ENCODE measurements at regions not wholly inside any gene's neighbourhood (a gene's known extent, or its start where the extent isn't known, plus 50 kb on each side); places are given as distances from the start of the nearest gene placed in this dataset.
A peak's percentile ranks its signal among the peaks of the same experiment; 100 is the strongest.

- Histone ChIP-seq H3K9ac (ENCODE audit: low read length) (no peak overlapping the region), H2AFZ (ENCODE audit: low read depth, low read length) (no peak overlapping the region), H3K4me3 (ENCODE audit: low read length) (no peak overlapping the region), H3K4me2 (ENCODE audit: low read length) (no peak overlapping the region), H4K20me1 (ENCODE audit: insufficient read depth) (no peaks in the 10 kb centered on the region), H3K9me3 (ENCODE audit: low read length) (no peaks in the 10 kb centered on the region), H3K27ac (ENCODE audit: low read length) (no peak overlapping the region), H3K36me3 (ENCODE audit: insufficient read depth, low read length) (no peaks in the 10 kb centered on the region), H3K79me2 (replicated peaks; ENCODE audit: insufficient read depth, low read length) (no peaks in the 10 kb centered on the region), H3K27me3 (ENCODE audit: insufficient read depth, low read depth, low read length) (no peaks in the 10 kb centered on the region), H3K9me2 (ENCODE audit: insufficient read depth, low read length) (no peaks in the 10 kb centered on the region), H3F3A (ENCODE audit: insufficient read depth, low read length, poor library complexity, severe bottlenecking) (no peaks in the 10 kb centered on the region)
- TF ChIP-seq RAD21 (conservative IDR thresholded peaks at IDR 0.05) (no peak), POLR2AphosphoS5 (IDR thresholded peaks at IDR 0.05) (no peak), TAF1 (IDR thresholded peaks at IDR 0.05; ENCODE audit: low read depth) (no peak), EP300 (conservative IDR thresholded peaks at IDR 0.05; ENCODE audit: poor library complexity, severe bottlenecking) (no peak), EZH2 (IDR thresholded peaks at IDR 0.05; ENCODE audit: borderline replicate concordance, insufficient read depth, low read length, poor library complexity, severe bottlenecking) (no peak), MXI1 (conservative IDR thresholded peaks at IDR 0.05; ENCODE audit: poor library complexity, severe bottlenecking) (no peak), SMC3 (conservative IDR thresholded peaks at IDR 0.05; ENCODE audit: poor library complexity) (no peak), REST (IDR thresholded peaks at IDR 0.05; ENCODE audit: borderline replicate concordance) (no peak), CTCF (IDR thresholded peaks at IDR 0.05; ENCODE audit: poor library complexity, severe bottlenecking) (no peak)
These were observed 841.1 kb upstream of the PRR20A start for GRCh38 chr13:56299650-56300049.

- Histone ChIP-seq H3K4me3 (ENCODE audit: low read length) (peak overlapping the region; percentile 37), H3K9me3 (ENCODE audit: low read length) (no peaks in the 10 kb centered on the region), H3K36me3 (ENCODE audit: insufficient read depth, low read length) (no peaks in the 10 kb centered on the region), H3F3A (ENCODE audit: insufficient read depth, low read length, poor library complexity, severe bottlenecking) (no peaks in the 10 kb centered on the region), H4K20me1 (ENCODE audit: insufficient read depth) (no peaks in the 10 kb centered on the region), H2AFZ (ENCODE audit: low read depth, low read length) (no peak overlapping the region), H3K9me2 (ENCODE audit: insufficient read depth, low read length) (no peaks in the 10 kb centered on the region), H3K27ac (ENCODE audit: low read length) (peak overlapping the region; percentile 71), H3K4me2 (ENCODE audit: low read length) (peak overlapping the region; percentile 7), H3K79me2 (replicated peaks; ENCODE audit: insufficient read depth, low read length) (no peaks in the 10 kb centered on the region), H3K27me3 (ENCODE audit: insufficient read depth, low read depth, low read length) (no peaks in the 10 kb centered on the region), H3K9ac (ENCODE audit: low read length) (no peak overlapping the region)
- TF ChIP-seq RAD21 (conservative IDR thresholded peaks at IDR 0.05) = peak; percentile 15
- TF ChIP-seq EZH2 (IDR thresholded peaks at IDR 0.05; ENCODE audit: borderline replicate concordance, insufficient read depth, low read length, poor library complexity, severe bottlenecking) = no peak
- peak; percentile 69 for TF ChIP-seq POLR2AphosphoS5 (IDR thresholded peaks at IDR 0.05)
- peak; percentile 59 for TF ChIP-seq REST (IDR thresholded peaks at IDR 0.05; ENCODE audit: borderline replicate concordance)
- TF ChIP-seq MXI1 (conservative IDR thresholded peaks at IDR 0.05; ENCODE audit: poor library complexity, severe bottlenecking) = no peak
- TF ChIP-seq SMC3 (conservative IDR thresholded peaks at IDR 0.05; ENCODE audit: poor library complexity) = no peak
- no peak for TF ChIP-seq EP300 (conservative IDR thresholded peaks at IDR 0.05; ENCODE audit: poor library complexity, severe bottlenecking)
These were observed 826.0 kb upstream of the PRR20A start for GRCh38 chr13:56314765-56315164.
